Nephron (organoid): ENCODE measurements at regions not wholly inside any gene's neighbourhood (a gene's known extent, or its start where the extent isn't known, plus 50 kb on each side); places are given as distances from the start of the nearest gene placed in this dataset.

ENCODE experiments used
- H3K27ac Mint-ChIP-seq, 3 experiments: 2 replicates each; pipeline ENCODE4 v1.8.0; 2020; ENCODE audit warnings: mixed read lengths in 3 of 3, mild to moderate bottlenecking in 2 of 3, moderate library complexity in 1 of 3
- H3K27me3 Mint-ChIP-seq: 2 replicates; pipeline ENCODE4 v1.8.0; 2021; ENCODE audit warnings: low read depth, mild to moderate bottlenecking, moderate library complexity, mixed read lengths
- H3K36me3 Mint-ChIP-seq: 2 replicates; pipeline ENCODE4 v1.8.0; 2020; ENCODE audit warnings: low read depth, mixed read lengths
- H3K4me1 Mint-ChIP-seq: 2 replicates; pipeline ENCODE4 v1.8.0; 2020; ENCODE audit warnings: mixed read lengths
- H3K4me3 Mint-ChIP-seq, 3 experiments: 2 replicates each; pipeline ENCODE4 v1.8.0; 2020; ENCODE audit warnings: mild to moderate bottlenecking in 3 of 3, mixed read lengths in 3 of 3, moderate library complexity in 2 of 3
- H3K9me3 Mint-ChIP-seq: 2 replicates; pipeline ENCODE4 v1.8.0; 2020; ENCODE audit warnings: mixed read lengths
- TF ChIP-seq, protein P1 (sequence below), 3 experiments: fragments of 200-600 bp; sonication (generic); IDR thresholded peaks; one replicate each; pipeline ENCODE4 v1.5.0; 2021; ENCODE audit warnings: antibody characterized with exemption in 3 of 3; ENCODE audit not compliant: unreplicated experiment in 3 of 3

- H3K27me3 Mint-ChIP-seq: no peaks in the 10 kb centered on the region
- TF ChIP-seq, protein P1, sequence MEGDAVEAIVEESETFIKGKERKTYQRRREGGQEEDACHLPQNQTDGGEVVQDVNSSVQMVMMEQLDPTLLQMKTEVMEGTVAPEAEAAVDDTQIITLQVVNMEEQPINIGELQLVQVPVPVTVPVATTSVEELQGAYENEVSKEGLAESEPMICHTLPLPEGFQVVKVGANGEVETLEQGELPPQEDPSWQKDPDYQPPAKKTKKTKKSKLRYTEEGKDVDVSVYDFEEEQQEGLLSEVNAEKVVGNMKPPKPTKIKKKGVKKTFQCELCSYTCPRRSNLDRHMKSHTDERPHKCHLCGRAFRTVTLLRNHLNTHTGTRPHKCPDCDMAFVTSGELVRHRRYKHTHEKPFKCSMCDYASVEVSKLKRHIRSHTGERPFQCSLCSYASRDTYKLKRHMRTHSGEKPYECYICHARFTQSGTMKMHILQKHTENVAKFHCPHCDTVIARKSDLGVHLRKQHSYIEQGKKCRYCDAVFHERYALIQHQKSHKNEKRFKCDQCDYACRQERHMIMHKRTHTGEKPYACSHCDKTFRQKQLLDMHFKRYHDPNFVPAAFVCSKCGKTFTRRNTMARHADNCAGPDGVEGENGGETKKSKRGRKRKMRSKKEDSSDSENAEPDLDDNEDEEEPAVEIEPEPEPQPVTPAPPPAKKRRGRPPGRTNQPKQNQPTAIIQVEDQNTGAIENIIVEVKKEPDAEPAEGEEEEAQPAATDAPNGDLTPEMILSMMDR (IDR thresholded peaks at IDR 0.05; ENCODE audit: unreplicated experiment in 3 of 3): no peak
- no peak overlapping the region for H3K4me3 Mint-ChIP-seq
- peaks cover 50% of the 10 kb centered on the region for H3K4me1 Mint-ChIP-seq
- no peaks in the 10 kb centered on the region for H3K36me3 Mint-ChIP-seq
- H3K27ac Mint-ChIP-seq: peak overlapping the region in 2 of 3 experiments; percentile 52 to 80
- H3K9me3 Mint-ChIP-seq: peaks cover 17% of the 10 kb centered on the region
Measured at GRCh38 chr2:217017456-217018252, 157.8 kb upstream of the TNP1 start.

DNA sequence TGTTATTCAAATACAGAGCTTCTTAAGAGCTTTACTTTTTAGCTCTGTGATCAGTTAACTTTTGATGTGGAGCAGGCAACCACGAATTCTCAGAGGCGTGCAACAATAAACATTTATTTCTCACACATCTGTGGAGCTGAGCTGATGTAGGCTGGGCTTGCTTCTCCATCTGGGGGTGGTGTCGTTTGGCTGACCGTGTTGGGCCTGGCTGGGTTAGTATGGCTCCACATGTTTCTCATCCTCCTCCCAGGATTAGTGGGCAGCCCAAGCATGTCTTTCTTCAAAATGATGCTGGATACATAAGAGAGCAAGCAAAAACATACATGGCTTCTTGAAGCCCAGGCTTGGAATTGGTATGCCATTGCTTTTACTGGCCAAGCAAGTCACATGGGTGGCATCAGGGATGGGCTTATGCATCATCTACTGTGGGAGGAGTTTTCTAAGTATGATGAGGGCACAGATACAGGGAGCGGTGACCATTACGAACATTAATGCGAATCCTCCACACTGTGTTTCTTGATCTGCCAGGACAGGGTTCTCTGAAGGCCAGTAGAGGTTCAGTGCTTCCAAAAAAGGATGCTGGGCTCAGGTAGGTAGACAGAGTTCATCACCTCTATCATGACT, 157.0 kb upstream of the TNP1 start:
- H3K9me3 Mint-ChIP-seq: peaks cover 17% of the 10 kb centered on the region
- no peaks in the 10 kb centered on the region for H3K27me3 Mint-ChIP-seq
- H3K4me3 Mint-ChIP-seq: no peak overlapping the region
- TF ChIP-seq, protein P1 (IDR thresholded peaks at IDR 0.05; ENCODE audit: unreplicated experiment in 3 of 3): no peak
- peak overlapping the region in 2 of 3 experiments; percentile 80 to 81 for H3K27ac Mint-ChIP-seq
- H3K4me1 Mint-ChIP-seq: peaks cover 51% of the 10 kb centered on the region
- H3K36me3 Mint-ChIP-seq: no peaks in the 10 kb centered on the region

DNA sequence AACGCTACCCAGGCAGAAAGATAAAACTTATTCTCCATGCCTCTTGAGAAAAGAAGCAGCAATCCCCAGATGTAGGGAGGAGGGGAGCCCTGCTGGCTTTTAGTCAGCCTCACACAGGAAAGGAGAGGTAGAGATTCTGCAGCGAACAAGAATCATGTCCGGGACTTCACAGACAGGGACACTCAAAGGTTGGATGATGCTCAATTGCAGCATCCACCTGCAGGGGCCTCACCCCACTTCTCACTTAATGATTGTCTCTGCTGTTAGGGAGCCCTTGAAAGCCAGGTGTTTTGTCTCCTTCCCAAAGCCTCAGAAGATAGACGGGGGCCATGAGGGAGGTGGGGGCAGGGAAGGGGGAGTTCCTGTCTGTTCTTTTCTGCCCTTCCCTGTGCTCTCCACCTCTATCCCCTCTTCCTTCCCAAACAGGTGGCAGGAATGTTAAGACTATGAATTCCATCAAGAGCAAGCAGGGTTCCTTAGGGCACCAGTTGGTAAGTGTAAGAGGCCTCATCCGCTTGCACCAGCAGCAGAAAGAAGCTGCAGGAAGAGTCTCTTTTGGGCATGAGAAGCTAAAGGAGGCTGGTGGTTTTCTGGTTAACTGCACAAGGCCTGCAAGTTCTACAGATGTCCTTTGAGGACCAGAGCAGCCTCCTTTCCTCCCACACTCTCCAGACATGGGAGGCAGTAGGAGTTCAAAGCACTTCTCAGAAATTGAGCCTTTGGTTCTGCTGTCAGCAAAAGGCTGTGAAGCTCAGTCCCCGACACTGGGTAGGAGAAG, 154.7 kb upstream of the TNP1 start:
- Mint-ChIP-seq H3K4me3 (no peak overlapping the region), H3K9me3 (peaks cover 17% of the 10 kb centered on the region), H3K36me3 (no peaks in the 10 kb centered on the region), H3K4me1 (peaks cover 51% of the 10 kb centered on the region), H3K27me3 (no peaks in the 10 kb centered on the region), H3K27ac (peak overlapping the region in 2 of 3 experiments; percentile 80 to 89)
- TF ChIP-seq, protein P1 (IDR thresholded peaks at IDR 0.05; ENCODE audit: unreplicated experiment in 3 of 3): no peak

DNA sequence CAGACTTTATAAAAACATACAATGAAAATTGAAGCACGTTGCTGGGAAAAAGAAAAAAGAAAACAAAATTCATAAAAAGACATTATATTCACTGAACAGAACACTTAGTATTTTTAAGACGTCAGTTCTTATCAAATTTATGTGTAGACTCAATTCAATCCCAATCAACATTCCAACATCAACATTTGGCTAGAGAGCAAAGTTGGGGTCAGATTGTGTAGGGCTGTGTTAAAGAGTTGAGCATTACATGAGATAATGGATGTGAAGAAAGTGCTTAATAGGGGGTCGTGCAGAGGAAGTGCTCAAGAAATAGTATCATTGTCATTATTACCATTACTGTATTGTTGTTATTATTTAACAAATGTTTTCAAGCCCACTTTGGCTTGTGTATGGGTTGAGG, 154.1 kb upstream of the TNP1 start:
- Mint-ChIP-seq H3K4me1 (peaks cover 57% of the 10 kb centered on the region), H3K4me3 (no peak overlapping the region), H3K27me3 (no peaks in the 10 kb centered on the region), H3K9me3 (peaks cover 14% of the 10 kb centered on the region), H3K27ac (peak overlapping the region in 2 of 3 experiments; percentile 71 to 80), H3K36me3 (no peaks in the 10 kb centered on the region)
- TF ChIP-seq, protein P1 (IDR thresholded peaks at IDR 0.05; ENCODE audit: unreplicated experiment in 3 of 3): no peak

GRCh38 chr2:217011576-217011975, 151.7 kb upstream of the TNP1 start:
- no peak overlapping the region for H3K27ac Mint-ChIP-seq

More at GRCh38 chr2:217011576-217011975, 151.7 kb upstream of the TNP1 start:
- Mint-ChIP-seq H3K4me3 (no peak overlapping the region), H3K27me3 (no peaks in the 10 kb centered on the region), H3K36me3 (no peaks in the 10 kb centered on the region), H3K4me1 (peaks cover 60% of the 10 kb centered on the region), H3K9me3 (no peaks in the 10 kb centered on the region)
- TF ChIP-seq, protein P1 (IDR thresholded peaks at IDR 0.05; ENCODE audit: unreplicated experiment in 3 of 3): no peak
